WTC11 (cell line): ENCODE measurements at regions not wholly inside any gene's neighbourhood (a gene's known extent, or its start where the extent isn't known, plus 50 kb on each side); places are given as distances from the start of the nearest gene placed in this dataset.

Experiments used
- ATAC-seq: fragments of 200-7000 bp; cut with Tn5 transposase; 2 replicates; pipeline ENCODE4 v1.10.0; 2021; ENCODE audit warnings: mild to moderate bottlenecking, moderate library complexity
- CTCF ChIA-PET: fragments of 300-600 bp; sonication (Branson Sonifier 250); formaldehyde crosslinking; loops from one replicate; lab custom pipeline; 2021; ENCODE audit warnings: antibody characterized with exemption; lab: Charles Lee
- POLR2A ChIA-PET: fragments of 350-600 bp; sonication (Branson Sonifier 250); formaldehyde crosslinking; loops from one replicate; lab custom pipeline; 2021; ENCODE audit warnings: antibody characterized with exemption; lab: Charles Lee
- DNase-seq: peaks from one replicate; pipeline ENCODE4 v3.0.0; 2021; ENCODE audit warnings: low spot score
- H3K27ac Mint-ChIP-seq: 2 replicates; pipeline ENCODE4 v1.8.0; 2021; ENCODE audit warnings: mixed read lengths
- H3K27me3 Mint-ChIP-seq: 2 replicates; pipeline ENCODE4 v1.8.0; 2021; ENCODE audit warnings: low read depth, mild to moderate bottlenecking, moderate library complexity, mixed read lengths
- H3K36me3 Mint-ChIP-seq: 2 replicates; pipeline ENCODE4 v1.8.0; 2021; ENCODE audit warnings: mixed read lengths
- H3K4me1 Mint-ChIP-seq: 2 replicates; pipeline ENCODE4 v1.8.0; 2022; ENCODE audit warnings: mixed read lengths
- H3K4me3 Mint-ChIP-seq: 2 replicates; pipeline ENCODE4 v1.8.0; 2021; ENCODE audit warnings: mild to moderate bottlenecking, moderate library complexity, mixed read lengths
- H3K9me3 Mint-ChIP-seq: 2 replicates; pipeline ENCODE4 v1.8.0; 2021; ENCODE audit warnings: mixed read lengths
- CBFB ChIP-seq: sonication (generic); formaldehyde crosslinking; IDR thresholded peaks from 2 replicates; pipeline ENCODE4 v1.8.1; 2022; ENCODE audit warnings: mild to moderate bottlenecking, low read depth, missing genetic modification reagents
- CREB1 ChIP-seq: sonication (generic); formaldehyde crosslinking; IDR thresholded peaks from 2 replicates; pipeline ENCODE4 v1.8.0; 2023; ENCODE audit warnings: mild to moderate bottlenecking, missing genetic modification reagents
- FOXJ3 ChIP-seq: sonication (generic); formaldehyde crosslinking; IDR thresholded peaks from 2 replicates; pipeline ENCODE4 v1.9.0; 2021; ENCODE audit warnings: missing genetic modification reagents, mild to moderate bottlenecking, borderline replicate concordance
- GTF2I ChIP-seq: fragments of 250-450 bp; sonication (Bioruptor Pico); conservative IDR thresholded peaks from 2 replicates; pipeline ENCODE4 v1.4.0; 2021; ENCODE audit warnings: mild to moderate bottlenecking
- IRF2 ChIP-seq: sonication (generic); formaldehyde crosslinking; IDR thresholded peaks from 2 replicates; pipeline ENCODE4 v1.8.0; 2022; ENCODE audit warnings: low read depth, missing genetic modification reagents, borderline replicate concordance
- NR3C1 ChIP-seq: sonication (generic); formaldehyde crosslinking; conservative IDR thresholded peaks from 2 replicates; pipeline ENCODE4 v1.8.1; 2023; ENCODE audit warnings: low read depth, mild to moderate bottlenecking, missing genetic modification reagents
- PRRX2 ChIP-seq: fragments of 250-450 bp; sonication (Bioruptor Pico); IDR thresholded peaks from 2 replicates; pipeline ENCODE4 v1.8.0; 2021; ENCODE audit warnings: mild to moderate bottlenecking
- ZNF317 ChIP-seq: sonication (generic); formaldehyde crosslinking; IDR thresholded peaks from 2 replicates; pipeline ENCODE4 v1.8.1; 2023; ENCODE audit warnings: low read depth, mild to moderate bottlenecking, moderate library complexity, missing genetic modification reagents, borderline replicate concordance
- TF ChIP-seq, protein P1 (sequence below): sonication (generic); formaldehyde crosslinking; IDR thresholded peaks from 2 replicates; pipeline ENCODE4 v1.8.0; 2022; ENCODE audit warnings: mild to moderate bottlenecking, missing genetic modification reagents
- TF ChIP-seq, protein P2 (sequence below): fragments of 250-450 bp; sonication (Bioruptor Pico); IDR thresholded peaks from 2 replicates; pipeline ENCODE4 v2.1.2; 2022; ENCODE audit warnings: mild to moderate bottlenecking, moderate library complexity
- TF ChIP-seq, protein P3 (sequence below): sonication (generic); formaldehyde crosslinking; IDR thresholded peaks from 2 replicates; pipeline ENCODE4 v1.8.1; 2022; ENCODE audit warnings: mild to moderate bottlenecking, moderate library complexity, missing genetic modification reagents
- TF ChIP-seq, protein P4 (sequence below): sonication (generic); formaldehyde crosslinking; IDR thresholded peaks from 2 replicates; pipeline ENCODE4 v1.8.0; 2022; ENCODE audit warnings: mild to moderate bottlenecking, missing genetic modification reagents
- TF ChIP-seq, protein P5 (sequence below): sonication (generic); formaldehyde crosslinking; IDR thresholded peaks from 2 replicates; pipeline ENCODE4 v1.8.0; 2023; ENCODE audit warnings: missing genetic modification reagents
- TF ChIP-seq, protein P6 (sequence below): fragments of 200-600 bp; IDR thresholded peaks from 2 replicates; pipeline ENCODE4 v1.8.0; 2022; ENCODE audit warnings: antibody characterized with exemption
- TF ChIP-seq, protein P7 (sequence below): sonication (generic); formaldehyde crosslinking; IDR thresholded peaks from 2 replicates; pipeline ENCODE4 v1.8.0; 2023; ENCODE audit warnings: mild to moderate bottlenecking, missing genetic modification reagents

DNA sequence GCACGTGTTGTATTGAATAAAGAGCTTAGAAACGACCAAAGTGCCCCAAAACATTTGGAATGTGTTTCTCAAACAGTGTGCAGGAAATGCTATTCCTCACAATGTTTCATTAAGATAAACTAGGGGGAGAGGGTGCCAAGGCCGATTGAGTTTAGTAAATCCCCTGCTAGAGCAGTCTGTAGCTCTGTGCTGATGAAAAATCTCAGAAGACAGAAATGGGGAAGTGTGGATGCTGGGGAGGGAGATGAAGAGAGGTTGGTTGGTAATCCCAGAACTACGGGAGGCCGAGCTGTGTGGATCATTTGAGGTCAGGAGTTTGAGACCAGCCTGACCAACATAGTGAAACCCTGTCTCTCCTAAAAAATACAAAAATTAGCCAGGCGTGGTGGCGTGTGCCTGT is 121.2 kb downstream of the FOXB1 start (continued):
- TF ChIP-seq, protein P1, sequence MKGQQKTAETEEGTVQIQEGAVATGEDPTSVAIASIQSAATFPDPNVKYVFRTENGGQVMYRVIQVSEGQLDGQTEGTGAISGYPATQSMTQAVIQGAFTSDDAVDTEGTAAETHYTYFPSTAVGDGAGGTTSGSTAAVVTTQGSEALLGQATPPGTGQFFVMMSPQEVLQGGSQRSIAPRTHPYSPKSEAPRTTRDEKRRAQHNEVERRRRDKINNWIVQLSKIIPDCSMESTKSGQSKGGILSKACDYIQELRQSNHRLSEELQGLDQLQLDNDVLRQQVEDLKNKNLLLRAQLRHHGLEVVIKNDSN = no peak

DNA sequence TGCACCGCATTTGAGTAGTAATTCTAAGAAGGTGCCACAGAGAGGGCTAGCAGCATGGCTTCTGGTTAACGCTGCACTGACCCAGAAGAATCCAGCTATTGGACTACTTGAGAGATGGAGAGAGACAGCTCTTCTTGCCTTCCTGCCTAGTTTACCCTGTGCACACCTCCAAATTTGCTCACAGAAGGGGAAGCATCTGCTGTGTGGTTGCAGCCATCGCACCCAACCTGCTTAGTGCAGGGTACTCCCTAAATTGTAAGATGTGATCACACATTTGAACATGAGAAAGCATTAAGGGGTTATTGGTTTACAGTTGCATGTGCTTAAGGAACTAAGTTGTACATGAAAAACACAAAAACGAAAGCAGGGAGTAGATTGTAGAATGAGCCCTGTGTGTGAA is 122.1 kb downstream of the FOXB1 start:
- ChIA-PET CTCF (interaction anchor here (0.6 kb wide), 1 partner anchor 1289 kb away, joined by 3 read pairs; no protein-coding TSS in a partner anchor), POLR2A (no interaction called here)
- no peak for TF ChIP-seq IRF2 (CRISPR knock-in tag)
- TF ChIP-seq, protein P2, sequence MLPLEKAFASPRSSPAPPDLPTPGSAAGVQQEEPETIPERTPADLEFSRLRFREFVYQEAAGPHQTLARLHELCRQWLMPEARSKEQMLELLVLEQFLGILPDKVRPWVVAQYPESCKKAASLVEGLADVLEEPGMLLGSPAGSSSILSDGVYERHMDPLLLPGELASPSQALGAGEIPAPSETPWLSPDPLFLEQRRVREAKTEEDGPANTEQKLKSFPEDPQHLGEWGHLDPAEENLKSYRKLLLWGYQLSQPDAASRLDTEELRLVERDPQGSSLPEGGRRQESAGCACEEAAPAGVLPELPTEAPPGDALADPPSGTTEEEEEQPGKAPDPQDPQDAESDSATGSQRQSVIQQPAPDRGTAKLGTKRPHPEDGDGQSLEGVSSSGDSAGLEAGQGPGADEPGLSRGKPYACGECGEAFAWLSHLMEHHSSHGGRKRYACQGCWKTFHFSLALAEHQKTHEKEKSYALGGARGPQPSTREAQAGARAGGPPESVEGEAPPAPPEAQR = no peak
- TF ChIP-seq, protein P3, sequence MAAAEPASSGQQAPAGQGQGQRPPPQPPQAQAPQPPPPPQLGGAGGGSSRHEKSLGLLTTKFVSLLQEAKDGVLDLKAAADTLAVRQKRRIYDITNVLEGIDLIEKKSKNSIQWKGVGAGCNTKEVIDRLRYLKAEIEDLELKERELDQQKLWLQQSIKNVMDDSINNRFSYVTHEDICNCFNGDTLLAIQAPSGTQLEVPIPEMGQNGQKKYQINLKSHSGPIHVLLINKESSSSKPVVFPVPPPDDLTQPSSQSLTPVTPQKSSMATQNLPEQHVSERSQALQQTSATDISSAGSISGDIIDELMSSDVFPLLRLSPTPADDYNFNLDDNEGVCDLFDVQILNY (CRISPR knock-in tag) = no peak
- TF ChIP-seq FOXJ3 (CRISPR knock-in tag) = no peak
- TF ChIP-seq ZNF317 (CRISPR knock-in tag) = no peak
- TF ChIP-seq, protein P4, sequence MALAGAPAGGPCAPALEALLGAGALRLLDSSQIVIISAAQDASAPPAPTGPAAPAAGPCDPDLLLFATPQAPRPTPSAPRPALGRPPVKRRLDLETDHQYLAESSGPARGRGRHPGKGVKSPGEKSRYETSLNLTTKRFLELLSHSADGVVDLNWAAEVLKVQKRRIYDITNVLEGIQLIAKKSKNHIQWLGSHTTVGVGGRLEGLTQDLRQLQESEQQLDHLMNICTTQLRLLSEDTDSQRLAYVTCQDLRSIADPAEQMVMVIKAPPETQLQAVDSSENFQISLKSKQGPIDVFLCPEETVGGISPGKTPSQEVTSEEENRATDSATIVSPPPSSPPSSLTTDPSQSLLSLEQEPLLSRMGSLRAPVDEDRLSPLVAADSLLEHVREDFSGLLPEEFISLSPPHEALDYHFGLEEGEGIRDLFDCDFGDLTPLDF (CRISPR knock-in tag) = no peak
- no peak for TF ChIP-seq NR3C1 (CRISPR knock-in tag)
- no peak for TF ChIP-seq GTF2I
- TF ChIP-seq CBFB = no peak
- TF ChIP-seq PRRX2 (CRISPR knock-in tag) = no peak
- Mint-ChIP-seq H3K27me3 (peaks cover 19% of the 10 kb centered on the region), H3K9me3 (no peaks in the 10 kb centered on the region), H3K36me3 (no peaks in the 10 kb centered on the region), H3K4me1 (peaks cover 60% of the 10 kb centered on the region), H3K27ac (no peak overlapping the region), H3K4me3 (no peak overlapping the region)
- DNase-seq (no peak), ATAC-seq (no peak)

DNA sequence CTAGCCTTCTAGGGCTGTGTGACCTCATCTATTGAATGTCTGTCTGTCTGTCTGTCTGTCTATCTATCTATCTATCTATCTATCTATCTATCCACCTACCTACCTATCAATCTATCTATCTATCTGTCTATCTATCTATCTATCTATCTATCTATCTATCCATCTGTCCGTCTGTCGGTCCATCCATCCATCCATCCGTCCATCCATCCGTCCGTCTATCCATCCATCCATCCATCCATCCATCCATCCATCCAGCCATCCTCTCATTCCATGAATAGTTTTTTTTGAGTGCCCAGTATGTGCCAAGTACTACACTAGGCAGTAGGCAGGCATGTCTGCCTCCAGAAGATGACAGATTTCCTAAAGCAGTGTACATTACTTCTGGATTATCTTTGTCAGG is 122.5 kb downstream of the FOXB1 start:
- Mint-ChIP-seq H3K4me3 (no peak overlapping the region; the same call in 1 of the 2 replicates), H3K9me3 (no peaks in the 10 kb centered on the region), H3K4me1 (peaks cover 56% of the 10 kb centered on the region), H3K36me3 (no peaks in the 10 kb centered on the region), H3K27ac (no peak overlapping the region), H3K27me3 (peaks cover 15% of the 10 kb centered on the region)
- ChIA-PET POLR2A (interaction anchor here (0.6 to 0.9 kb wide), 3 partner anchors 10 to 135 kb away, joined by 3 to 5 read pairs (median 4); partner anchors contain the start of gene FOXB1), CTCF (interaction anchor here (0.7 to 3.4 kb wide), 10 partner anchors 8 to 209 kb away, joined by 3 to 19 read pairs (median 4); no protein-coding TSS in a partner anchor)
- TF ChIP-seq, protein P5, sequence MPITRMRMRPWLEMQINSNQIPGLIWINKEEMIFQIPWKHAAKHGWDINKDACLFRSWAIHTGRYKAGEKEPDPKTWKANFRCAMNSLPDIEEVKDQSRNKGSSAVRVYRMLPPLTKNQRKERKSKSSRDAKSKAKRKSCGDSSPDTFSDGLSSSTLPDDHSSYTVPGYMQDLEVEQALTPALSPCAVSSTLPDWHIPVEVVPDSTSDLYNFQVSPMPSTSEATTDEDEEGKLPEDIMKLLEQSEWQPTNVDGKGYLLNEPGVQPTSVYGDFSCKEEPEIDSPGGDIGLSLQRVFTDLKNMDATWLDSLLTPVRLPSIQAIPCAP = no peak
- TF ChIP-seq, protein P6, sequence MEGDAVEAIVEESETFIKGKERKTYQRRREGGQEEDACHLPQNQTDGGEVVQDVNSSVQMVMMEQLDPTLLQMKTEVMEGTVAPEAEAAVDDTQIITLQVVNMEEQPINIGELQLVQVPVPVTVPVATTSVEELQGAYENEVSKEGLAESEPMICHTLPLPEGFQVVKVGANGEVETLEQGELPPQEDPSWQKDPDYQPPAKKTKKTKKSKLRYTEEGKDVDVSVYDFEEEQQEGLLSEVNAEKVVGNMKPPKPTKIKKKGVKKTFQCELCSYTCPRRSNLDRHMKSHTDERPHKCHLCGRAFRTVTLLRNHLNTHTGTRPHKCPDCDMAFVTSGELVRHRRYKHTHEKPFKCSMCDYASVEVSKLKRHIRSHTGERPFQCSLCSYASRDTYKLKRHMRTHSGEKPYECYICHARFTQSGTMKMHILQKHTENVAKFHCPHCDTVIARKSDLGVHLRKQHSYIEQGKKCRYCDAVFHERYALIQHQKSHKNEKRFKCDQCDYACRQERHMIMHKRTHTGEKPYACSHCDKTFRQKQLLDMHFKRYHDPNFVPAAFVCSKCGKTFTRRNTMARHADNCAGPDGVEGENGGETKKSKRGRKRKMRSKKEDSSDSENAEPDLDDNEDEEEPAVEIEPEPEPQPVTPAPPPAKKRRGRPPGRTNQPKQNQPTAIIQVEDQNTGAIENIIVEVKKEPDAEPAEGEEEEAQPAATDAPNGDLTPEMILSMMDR = no peak
- TF ChIP-seq, protein P7, sequence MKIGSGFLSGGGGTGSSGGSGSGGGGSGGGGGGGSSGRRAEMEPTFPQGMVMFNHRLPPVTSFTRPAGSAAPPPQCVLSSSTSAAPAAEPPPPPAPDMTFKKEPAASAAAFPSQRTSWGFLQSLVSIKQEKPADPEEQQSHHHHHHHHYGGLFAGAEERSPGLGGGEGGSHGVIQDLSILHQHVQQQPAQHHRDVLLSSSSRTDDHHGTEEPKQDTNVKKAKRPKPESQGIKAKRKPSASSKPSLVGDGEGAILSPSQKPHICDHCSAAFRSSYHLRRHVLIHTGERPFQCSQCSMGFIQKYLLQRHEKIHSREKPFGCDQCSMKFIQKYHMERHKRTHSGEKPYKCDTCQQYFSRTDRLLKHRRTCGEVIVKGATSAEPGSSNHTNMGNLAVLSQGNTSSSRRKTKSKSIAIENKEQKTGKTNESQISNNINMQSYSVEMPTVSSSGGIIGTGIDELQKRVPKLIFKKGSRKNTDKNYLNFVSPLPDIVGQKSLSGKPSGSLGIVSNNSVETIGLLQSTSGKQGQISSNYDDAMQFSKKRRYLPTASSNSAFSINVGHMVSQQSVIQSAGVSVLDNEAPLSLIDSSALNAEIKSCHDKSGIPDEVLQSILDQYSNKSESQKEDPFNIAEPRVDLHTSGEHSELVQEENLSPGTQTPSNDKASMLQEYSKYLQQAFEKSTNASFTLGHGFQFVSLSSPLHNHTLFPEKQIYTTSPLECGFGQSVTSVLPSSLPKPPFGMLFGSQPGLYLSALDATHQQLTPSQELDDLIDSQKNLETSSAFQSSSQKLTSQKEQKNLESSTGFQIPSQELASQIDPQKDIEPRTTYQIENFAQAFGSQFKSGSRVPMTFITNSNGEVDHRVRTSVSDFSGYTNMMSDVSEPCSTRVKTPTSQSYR (CRISPR knock-in tag) = no peak
- TF ChIP-seq CREB1 (CRISPR knock-in tag) = no peak
- DNase-seq (no peak), ATAC-seq (no peak)
